Stomach (tissue), 8 donors: ENCODE measurements at regions not wholly inside any gene's neighbourhood (a gene's known extent, or its start where the extent isn't known, plus 50 kb on each side); places are given as distances from the start of the nearest gene placed in this dataset.

Experiments used
- DNase-seq, 2 donors: peaks; one replicate each; pipeline versions ENCODE4 v3.0.0 to v3.0.0-alpha.2; 2013 to 2019
- H3K27ac ChIP-seq, 5 donors: fragments of 200-600 bp in 4 of 5; sonication (generic) in 4 of 5; one replicate each; pipeline ENCODE4 v1.5.1; 2013 to 2019; ENCODE audit warnings: mild to moderate bottlenecking in 1 of 5, moderate library complexity in 1 of 5
- H3K27me3 ChIP-seq, 3 donors: fragments of 200-600 bp; sonication (generic); one replicate each; pipeline ENCODE4 v1.5.1; 2017 to 2019; ENCODE audit warnings: mixed run types in 1 of 3
- H3K36me3 ChIP-seq, 4 donors: fragments of 200-600 bp; sonication (generic); 1 replicate in 3 of 4; 2 replicates in 1 of 4; pipeline ENCODE4 v1.5.1; 2016 to 2019
- H3K4me1 ChIP-seq, 4 donors: fragments of 200-600 bp; sonication (generic); one replicate each; pipeline ENCODE4 v1.5.1; 2016 to 2019
- H3K4me3 ChIP-seq, 4 donors: fragments of 200-600 bp; sonication (generic) in 3 of 4; one replicate each; pipeline ENCODE4 v1.5.1; 2016 to 2019; ENCODE audit warnings: mild to moderate bottlenecking in 1 of 4
- H3K9me3 ChIP-seq, 4 donors: fragments of 200-600 bp; sonication (generic); one replicate each; pipeline ENCODE4 v1.5.1; 2016 to 2019
- CTCF ChIP-seq, 7 experiments: fragments of 450-650 bp in 4 of 7; fragments of 200-600 bp in 3 of 7; sonication (generic) in 3 of 7; IDR thresholded peaks; one replicate each; pipeline ENCODE4 v1.5.1; 2016 to 2019; ENCODE audit warnings: antibody characterized with exemption in 7 of 7, control low read depth in 2 of 7, mild to moderate bottlenecking in 1 of 7
- EP300 ChIP-seq: sonication (generic); formaldehyde crosslinking; IDR thresholded peaks from one replicate; pipeline ENCODE4 v1.6.1; 2017; ENCODE audit warnings: antibody characterized with exemption
- POLR2A ChIP-seq, 4 donors: fragments of 450-650 bp; IDR thresholded peaks; one replicate each; pipeline ENCODE4 v1.6.1; 2016; ENCODE audit warnings: antibody characterized with exemption in 4 of 4, control low read depth in 2 of 4, mild to moderate bottlenecking in 1 of 4, moderate library complexity in 1 of 4
- POLR2AphosphoS5 ChIP-seq, 3 donors: sonication (generic); formaldehyde crosslinking; IDR thresholded peaks; one replicate each; pipeline ENCODE4 v1.6.1; 2016; ENCODE audit warnings: antibody characterized with exemption in 3 of 3
- WGBS, 5 donors: extraction: QIAGEN DNeasy Blood & Tissue Kit in 3 of 5; methylation state at CpG; one replicate each; pipeline versions ENCODE4 v1.1.5 to v1.1.7; 2013 to 2018; 5-methylcytosine and 5-hydroxymethylcytosine counted together
- intact Hi-C: fragments of 100-400 bp; cut with DNase I; formaldehyde crosslinking; loops from one replicate; pipeline ENCODE4 v1.15.1; 2023; ENCODE audit warnings: low total_unique reads
- donor health status: healthy with polysubstance abuse.
- donor health status: Bipolar disorder and iron deficiency.
- donor health status: healthy.

- 56 to 70% (median 61%) methylated on average over 3 of the region's 3 CpGs for WGBS, 5 donors
- no peak for TF ChIP-seq POLR2A (IDR thresholded peaks at IDR 0.05)
- TF ChIP-seq EP300 = no peak
- no peak for TF ChIP-seq CTCF (IDR thresholded peaks at IDR 0.05)
- no peak for TF ChIP-seq POLR2AphosphoS5 (IDR thresholded peaks at IDR 0.05)
- Histone ChIP-seq H3K27me3 (peaks cover 0 to 7% (median 0%) of the 10 kb centered on the region in 3 donors), H3K27ac (no peak overlapping the region), H3K4me3 (no peak overlapping the region), H3K9me3 (no peaks in the 10 kb centered on the region), H3K36me3 (no peaks in the 10 kb centered on the region), H3K4me1 (no peaks in the 10 kb centered on the region)
- no peak for DNase-seq
- intact Hi-C loops = no loop called here
Measured at GRCh38 chr2:18380321-18380720, 180.1 kb downstream of the RDH14 start.

- no peak overlapping the region for H3K27ac ChIP-seq
- H3K9me3 ChIP-seq = no peaks in the 10 kb centered on the region
- peaks cover 0 to 7% (median 0%) of the 10 kb centered on the region in 3 donors for H3K27me3 ChIP-seq
- H3K36me3 ChIP-seq = no peaks in the 10 kb centered on the region
- no peak for DNase-seq
- intact Hi-C loops = loop anchor here (10.0 kb wide), 1 partner anchor 525 kb away; no protein-coding TSS in a partner anchor
- H3K4me3 ChIP-seq = no peak overlapping the region
- no peaks in the 10 kb centered on the region for H3K4me1 ChIP-seq
- 37 to 65% (median 48%) methylated on average over 7 of the region's 7 CpGs for WGBS, 5 donors
- no peak for TF ChIP-seq POLR2AphosphoS5 (IDR thresholded peaks at IDR 0.05)
- TF ChIP-seq CTCF (IDR thresholded peaks at IDR 0.05) = no peak
- TF ChIP-seq POLR2A (IDR thresholded peaks at IDR 0.05) = no peak
- TF ChIP-seq EP300 = no peak
Measured at GRCh38 chr2:18379870-18380269, 180.6 kb downstream of the RDH14 start.

- 38 to 42% (median 40%) methylated on average over 4 of the region's 4 CpGs for WGBS, 5 donors
- TF ChIP-seq POLR2A (IDR thresholded peaks at IDR 0.05) = no peak
- TF ChIP-seq POLR2AphosphoS5 (IDR thresholded peaks at IDR 0.05) = no peak
- no peak for TF ChIP-seq EP300
- TF ChIP-seq CTCF (IDR thresholded peaks at IDR 0.05) = peak in 5 of 7 experiments; percentile 46 to 76 (median 69)
- intact Hi-C loops = loop anchor here (10.0 kb wide), 1 partner anchor 523 kb away; no protein-coding TSS in a partner anchor
Measured at GRCh38 chr2:18378020-18378653, 182.3 kb downstream of the RDH14 start.

GRCh38 chr2:18376936-18377335 is 183.5 kb downstream of the RDH14 start:
- DNase-seq = no peak
- Histone ChIP-seq H3K36me3 (no peaks in the 10 kb centered on the region), H3K27me3 (peaks cover 0 to 7% (median 0%) of the 10 kb centered on the region in 3 donors), H3K27ac (no peak overlapping the region), H3K4me1 (no peaks in the 10 kb centered on the region), H3K9me3 (no peaks in the 10 kb centered on the region), H3K4me3 (no peak overlapping the region)
- intact Hi-C loops = loop anchor here (10.0 kb wide), 1 partner anchor 522 kb away; no protein-coding TSS in a partner anchor
- WGBS, 5 donors = 66 to 84% (median 83%) methylated on average over 4 of the region's 4 CpGs
- TF ChIP-seq POLR2AphosphoS5 (IDR thresholded peaks at IDR 0.05) (no peak), EP300 (no peak), POLR2A (IDR thresholded peaks at IDR 0.05) (no peak), CTCF (IDR thresholded peaks at IDR 0.05) (no peak)

More at GRCh38 chr2:18378020-18378653, 182.3 kb downstream of the RDH14 start:
- Histone ChIP-seq H3K27ac (no peak overlapping the region), H3K27me3 (peaks cover 0 to 7% (median 0%) of the 10 kb centered on the region in 3 donors), H3K4me1 (no peaks in the 10 kb centered on the region), H3K4me3 (no peak overlapping the region), H3K9me3 (no peaks in the 10 kb centered on the region), H3K36me3 (no peaks in the 10 kb centered on the region)
- peak in 1 of 2 donors; percentile 76 for DNase-seq
